HG03064 (cell line): ENCODE measurements at regions not wholly inside any gene's neighbourhood (a gene's known extent, or its start where the extent isn't known, plus 50 kb on each side); places are given as distances from the start of the nearest gene placed in this dataset.

Source experiments
- ATAC-seq: cut with Tn5 transposase; IDR thresholded peaks from one replicate; pipeline ENCODE4 v1.9.1; 2021; ENCODE audit warnings: low read depth; ENCODE audit not compliant: unreplicated experiment

- ATAC-seq = no peak
Observed at GRCh38 chr17:73997059-73997458, 206.4 kb upstream of the RPL38 start.

GRCh38 chr17:73998249-73998648 is 205.2 kb upstream of the RPL38 start:
- no peak for ATAC-seq

- no peak for ATAC-seq
Observed at GRCh38 chr17:73998653-73999645, 204.5 kb upstream of the RPL38 start.

DNA sequence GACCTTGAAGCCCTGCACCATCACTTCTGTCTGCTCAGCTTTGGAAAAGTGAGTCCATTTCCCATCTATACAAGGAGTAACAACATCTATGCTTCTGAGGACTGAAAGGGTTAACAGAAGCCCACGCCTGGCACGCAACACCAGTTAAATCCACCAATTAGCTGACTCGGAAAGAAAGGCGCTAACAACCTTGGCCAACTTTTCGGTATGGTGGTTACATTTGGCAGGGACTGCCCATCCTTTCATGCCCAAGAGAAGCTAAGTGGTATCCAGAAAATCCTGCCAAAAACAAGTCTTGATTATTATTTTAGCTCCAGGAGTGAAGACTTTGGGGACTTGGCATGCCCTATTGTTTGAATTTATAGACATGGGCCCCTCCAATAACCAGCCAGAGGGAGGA is 202.3 kb upstream of the RPL38 start:
- ATAC-seq = no peak

- ATAC-seq = no peak
Observed at GRCh38 chr17:74002241-74002640, 201.2 kb upstream of the RPL38 start.

DNA sequence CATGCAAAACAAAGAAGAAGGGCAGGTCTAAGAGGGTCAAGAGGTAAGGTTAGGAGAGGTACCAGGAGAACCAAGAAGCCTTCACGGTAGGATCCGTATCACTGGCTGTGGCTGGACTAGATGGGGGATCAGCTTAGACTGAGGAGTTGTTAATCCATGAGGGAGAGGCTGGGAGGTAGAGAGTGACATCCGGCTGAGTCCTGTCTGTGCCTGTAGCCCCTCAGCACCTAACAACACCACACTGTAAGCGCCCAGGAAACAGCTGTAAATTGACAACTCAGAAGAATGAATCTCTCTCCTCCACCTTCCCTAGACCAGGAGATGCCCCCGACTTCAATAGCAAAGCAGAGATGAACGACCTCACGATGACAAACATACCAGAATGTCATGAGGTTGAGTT is 199.4 kb upstream of the RPL38 start:
- no peak for ATAC-seq

- no peak for ATAC-seq
Observed at GRCh38 chr17:74005790-74006189, 197.7 kb upstream of the RPL38 start.

DNA sequence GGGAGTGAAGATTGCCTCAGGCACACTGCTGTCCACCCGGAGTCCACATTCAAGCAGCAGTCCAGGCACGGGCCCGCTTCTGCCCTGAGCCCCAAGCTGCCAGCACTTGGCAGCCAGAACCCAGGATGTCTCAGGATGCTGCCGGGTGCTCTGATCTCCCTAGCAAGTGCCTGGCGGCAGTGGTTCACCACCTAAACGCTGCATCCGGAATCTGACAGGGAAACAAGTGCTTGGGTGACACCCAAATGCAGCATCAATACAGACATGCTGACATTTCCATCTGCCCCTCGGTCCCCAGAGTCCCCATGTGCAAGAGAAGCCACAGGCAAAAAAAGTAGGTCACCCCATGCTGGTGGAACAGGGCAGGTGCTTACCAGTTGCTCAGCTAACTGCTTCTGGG is 197.1 kb upstream of the RPL38 start:
- ATAC-seq = no peak

DNA sequence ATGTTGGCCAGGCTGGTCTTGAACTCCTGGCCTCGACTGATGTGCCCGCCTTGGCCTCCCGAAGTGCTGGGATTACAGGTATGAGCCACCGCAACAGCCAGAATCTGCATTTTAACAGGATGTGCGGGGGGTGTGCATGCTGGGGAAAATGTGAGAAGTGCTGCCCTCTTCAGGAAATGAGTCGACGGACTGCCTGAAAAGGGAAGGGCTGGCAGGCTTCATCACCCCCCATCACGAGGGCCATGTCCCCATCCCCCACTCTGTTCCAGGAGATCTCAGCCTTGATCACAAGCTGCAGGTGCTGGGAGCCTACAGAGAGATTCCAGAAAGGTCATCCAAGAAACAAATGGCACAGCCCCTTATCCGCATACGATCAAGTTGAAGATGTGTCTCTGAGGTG is 195.3 kb upstream of the RPL38 start:
- ATAC-seq = no peak

DNA sequence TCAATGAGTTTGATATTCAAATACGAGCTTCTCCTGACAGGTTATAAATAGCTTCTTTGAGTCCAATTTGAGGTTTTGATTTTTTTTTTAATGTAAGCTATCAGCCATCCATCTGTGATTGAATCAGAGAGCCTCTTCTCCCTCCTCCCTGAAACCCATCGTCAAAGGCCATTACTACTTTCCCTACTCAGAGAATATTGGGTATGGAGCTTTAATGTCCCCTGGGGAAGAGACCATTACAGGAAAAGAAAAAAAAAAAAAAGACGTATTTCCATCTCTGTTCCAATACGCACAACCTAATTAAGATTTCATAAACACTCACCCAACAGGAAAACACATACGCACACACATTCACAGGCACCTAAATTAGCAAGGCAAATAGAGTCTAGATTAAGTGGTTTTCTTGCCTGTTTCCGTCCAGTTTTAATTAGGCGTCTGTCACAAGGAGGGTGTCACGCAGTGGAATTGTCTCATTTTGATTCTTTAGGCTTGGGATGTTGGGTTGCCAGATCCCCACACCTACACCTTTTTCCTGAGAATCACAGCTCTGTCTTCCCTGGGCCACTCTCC is 194.3 kb upstream of the RPL38 start:
- no peak for ATAC-seq

GRCh38 chr17:74010903-74011302 is 192.6 kb upstream of the RPL38 start:
- ATAC-seq = no peak

GRCh38 chr17:74011966-74012365 is 191.5 kb upstream of the RPL38 start:
- ATAC-seq = no peak

GRCh38 chr17:74012465-74012864 is 191.0 kb upstream of the RPL38 start:
- no peak for ATAC-seq

DNA sequence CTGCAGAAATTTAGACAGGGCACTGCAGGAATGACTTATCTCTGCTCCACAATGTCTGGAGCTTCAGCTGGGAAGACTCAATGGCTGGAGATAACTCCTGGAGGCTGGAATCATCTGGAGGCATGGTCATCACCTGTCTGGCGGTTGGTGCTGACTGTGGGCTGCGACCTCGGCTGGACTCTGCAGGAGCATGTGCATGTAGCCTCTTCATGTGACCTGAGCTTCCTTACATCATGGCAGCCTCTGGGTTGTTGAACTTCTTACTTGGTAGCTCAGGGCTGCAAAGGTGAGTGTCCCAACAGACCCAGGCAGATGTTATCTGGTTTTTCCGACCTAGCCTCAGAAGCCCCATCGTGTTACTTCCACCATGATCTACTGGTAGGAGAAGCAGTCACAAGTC is 188.2 kb upstream of the RPL38 start:
- ATAC-seq = no peak

DNA sequence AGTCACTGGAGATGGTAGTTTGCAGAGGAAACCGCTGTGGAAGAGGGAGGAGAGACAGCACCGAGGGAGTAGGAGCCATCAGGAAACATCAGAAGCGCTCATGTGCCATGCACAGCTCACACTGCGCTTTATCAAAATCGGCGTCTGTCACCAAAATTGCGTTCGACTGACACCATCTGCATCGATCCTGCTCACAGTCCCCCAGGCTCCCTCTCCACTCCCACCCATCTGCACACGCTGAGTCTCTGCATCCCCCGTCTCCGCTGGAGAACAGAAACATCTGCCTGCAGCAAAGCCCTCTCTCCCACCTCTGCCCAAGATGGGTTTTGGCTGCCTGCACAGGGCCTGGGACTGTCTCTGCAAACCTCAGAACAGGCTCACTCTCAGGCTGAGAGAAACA is 187.5 kb upstream of the RPL38 start:
- ATAC-seq = no peak

- ATAC-seq = no peak
Observed at GRCh38 chr17:74016461-74016860, 187.0 kb upstream of the RPL38 start.

DNA sequence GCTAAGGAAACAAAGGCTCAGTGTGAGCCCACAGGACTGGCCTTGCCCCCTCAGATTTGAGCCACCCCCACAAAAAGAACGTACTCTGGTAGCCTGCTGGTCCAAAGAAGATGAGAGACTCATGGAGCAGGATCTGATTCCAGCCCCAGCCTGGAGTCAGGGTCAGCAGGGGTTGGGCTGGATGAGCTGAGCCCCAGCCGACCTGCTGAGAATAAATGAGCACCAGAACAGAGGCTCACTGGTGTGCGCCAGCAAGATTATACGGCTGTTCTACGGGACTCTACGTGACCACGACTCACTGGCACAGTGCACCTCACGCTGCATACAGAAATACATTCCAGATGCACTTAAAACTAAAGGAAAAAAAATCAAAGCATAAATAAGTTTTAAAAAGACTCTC is 186.0 kb upstream of the RPL38 start:
- no peak for ATAC-seq

DNA sequence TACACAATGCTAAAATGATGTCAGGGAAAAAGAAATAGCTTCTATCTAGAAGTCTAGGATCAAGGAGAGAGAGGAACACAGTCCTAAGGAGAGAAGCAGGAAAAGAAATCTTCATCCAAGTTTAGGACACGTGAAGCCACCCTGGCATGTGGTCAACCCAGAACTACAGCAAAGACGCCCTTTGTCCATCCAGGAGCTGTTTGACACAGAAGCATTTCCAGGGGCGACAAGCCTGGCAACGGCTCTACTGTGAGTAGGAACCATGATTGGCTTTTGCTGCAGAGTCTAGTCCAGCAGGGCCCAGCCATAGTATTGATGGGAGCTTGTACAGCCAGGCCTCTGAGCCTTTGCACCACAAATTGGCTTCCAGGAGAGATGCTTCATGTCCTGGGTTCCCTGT is 185.4 kb upstream of the RPL38 start:
- ATAC-seq = no peak

DNA sequence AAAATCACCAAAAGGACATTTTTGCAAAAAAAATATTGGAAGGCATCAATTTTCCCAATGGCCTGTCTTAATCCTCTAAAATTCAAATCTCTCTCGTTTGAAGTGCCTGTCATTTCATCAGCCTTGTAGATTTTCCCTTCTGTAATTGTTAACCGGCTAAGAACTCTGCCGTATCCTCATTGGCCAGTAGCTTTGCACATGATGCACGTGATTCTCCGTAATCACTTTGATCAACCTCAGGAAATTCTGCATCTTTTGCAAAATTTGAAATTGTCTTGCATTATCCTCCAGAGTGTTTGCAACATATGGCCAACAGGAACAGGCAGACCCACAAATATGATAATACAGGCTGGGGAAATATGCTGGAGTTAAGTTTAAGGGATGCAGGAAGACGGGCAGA is 184.2 kb upstream of the RPL38 start:
- no peak for ATAC-seq

GRCh38 chr17:74019860-74020259 is 183.6 kb upstream of the RPL38 start:
- ATAC-seq = no peak

DNA sequence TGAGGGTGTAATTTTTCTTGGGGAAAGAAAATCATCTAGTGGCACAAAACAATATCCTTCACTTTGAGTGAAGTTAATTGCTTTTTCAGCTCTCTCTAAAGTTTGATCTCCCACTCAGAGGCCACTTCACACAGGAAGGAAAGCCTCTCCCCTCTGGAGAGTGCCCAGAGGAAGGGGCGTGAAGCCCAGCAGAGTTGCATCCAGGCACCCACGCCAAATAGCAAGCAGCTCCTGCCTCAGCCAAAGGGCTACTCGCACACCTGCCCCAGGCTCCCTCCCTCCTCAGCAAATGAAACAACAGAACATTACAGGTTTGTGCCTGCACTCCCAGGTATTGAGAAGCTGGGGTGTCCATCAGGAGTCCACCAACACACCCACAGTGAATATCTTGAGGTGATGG is 183.0 kb upstream of the RPL38 start:
- ATAC-seq = no peak

- no peak for ATAC-seq
Observed at GRCh38 chr17:74024871-74025531, 178.5 kb upstream of the RPL38 start.
